Calu3 (cell line): ENCODE measurements at regions not wholly inside any gene's neighbourhood (a gene's known extent, or its start where the extent isn't known, plus 50 kb on each side); places are given as distances from the start of the nearest gene placed in this dataset.

Experiments
- BruUV-seq: library from RNA; stranded (reverse); fragments of 400-500 nt; replicated peaks from 2 replicates; lab custom pipeline; 2021; lab: Mats Ljungman, UMichigan
- CTCF ChIA-PET: fragments of 300-600 bp; sonication (Branson Sonifier 250); formaldehyde crosslinking; loops from one replicate; lab custom pipeline; 2022; ENCODE audit warnings: antibody characterized with exemption; lab: Charles Lee
- DNase-seq: peaks from one replicate; pipeline ENCODE4 v3.0.0; 2022
- H3K27ac Mint-ChIP-seq: one replicate; pipeline ENCODE4 v1.8.0; 2022; ENCODE audit warnings: mixed read lengths; ENCODE audit not compliant: unreplicated experiment
- H3K27me3 Mint-ChIP-seq: one replicate; pipeline ENCODE4 v1.8.0; 2022; ENCODE audit warnings: mixed read lengths; ENCODE audit not compliant: unreplicated experiment
- H3K36me3 Mint-ChIP-seq: one replicate; pipeline ENCODE4 v1.8.0; 2022; ENCODE audit warnings: mild to moderate bottlenecking, moderate library complexity, mixed read lengths; ENCODE audit not compliant: insufficient read depth, unreplicated experiment
- H3K4me1 Mint-ChIP-seq: one replicate; pipeline ENCODE4 v1.8.0; 2022; ENCODE audit warnings: mild to moderate bottlenecking, low read depth, mixed read lengths; ENCODE audit not compliant: unreplicated experiment
- H3K4me3 Mint-ChIP-seq: one replicate; pipeline ENCODE4 v1.8.0; 2022; ENCODE audit warnings: mild to moderate bottlenecking, low read depth, moderate library complexity, mixed read lengths; ENCODE audit not compliant: unreplicated experiment
- H3K9me3 Mint-ChIP-seq: one replicate; pipeline ENCODE4 v1.8.0; 2022; ENCODE audit warnings: low read depth, mixed read lengths; ENCODE audit not compliant: unreplicated experiment
- intact Hi-C: fragments of 100-400 bp; cut with micrococcal nuclease; formaldehyde crosslinking; loops from one replicate; pipeline ENCODE4 v1.10.0; 2022; ENCODE audit not compliant: unreplicated experiment
- TF ChIP-seq, protein P1 (sequence below): fragments of 200-600 bp; IDR thresholded peaks from one replicate; pipeline ENCODE4 v1.8.0; 2022; ENCODE audit warnings: antibody characterized with exemption; ENCODE audit not compliant: unreplicated experiment

DNA sequence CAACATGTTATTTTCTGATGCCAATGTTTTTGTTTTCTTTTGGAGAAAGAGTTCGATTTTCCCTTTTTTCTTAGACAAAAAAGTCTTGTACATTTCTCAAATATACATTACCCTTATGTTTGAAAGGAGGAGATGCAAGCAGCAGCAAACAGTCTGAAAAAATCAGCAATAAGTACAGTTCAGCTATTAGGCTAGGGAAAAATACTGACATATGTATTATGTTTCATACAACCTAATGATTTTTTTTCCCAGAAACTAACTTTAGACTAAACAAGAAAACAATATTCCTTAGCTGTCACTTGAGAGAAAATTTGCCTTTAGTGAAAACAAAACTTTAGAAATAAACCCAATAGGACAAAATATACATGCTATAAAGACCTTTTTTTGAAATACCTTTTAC is 1223.5 kb downstream of the SLITRK1 start:
- BruUV-seq: no TSS peak
- CTCF ChIA-PET: no interaction called here
- Mint-ChIP-seq H3K9me3 (no peaks in the 10 kb centered on the region), H3K27ac (no peak overlapping the region), H3K27me3 (no peaks in the 10 kb centered on the region), H3K4me3 (no peak overlapping the region), H3K36me3 (no peaks in the 10 kb centered on the region), H3K4me1 (no peaks in the 10 kb centered on the region)
- DNase-seq: no peak
- intact Hi-C loops: no loop called here
- TF ChIP-seq, protein P1, sequence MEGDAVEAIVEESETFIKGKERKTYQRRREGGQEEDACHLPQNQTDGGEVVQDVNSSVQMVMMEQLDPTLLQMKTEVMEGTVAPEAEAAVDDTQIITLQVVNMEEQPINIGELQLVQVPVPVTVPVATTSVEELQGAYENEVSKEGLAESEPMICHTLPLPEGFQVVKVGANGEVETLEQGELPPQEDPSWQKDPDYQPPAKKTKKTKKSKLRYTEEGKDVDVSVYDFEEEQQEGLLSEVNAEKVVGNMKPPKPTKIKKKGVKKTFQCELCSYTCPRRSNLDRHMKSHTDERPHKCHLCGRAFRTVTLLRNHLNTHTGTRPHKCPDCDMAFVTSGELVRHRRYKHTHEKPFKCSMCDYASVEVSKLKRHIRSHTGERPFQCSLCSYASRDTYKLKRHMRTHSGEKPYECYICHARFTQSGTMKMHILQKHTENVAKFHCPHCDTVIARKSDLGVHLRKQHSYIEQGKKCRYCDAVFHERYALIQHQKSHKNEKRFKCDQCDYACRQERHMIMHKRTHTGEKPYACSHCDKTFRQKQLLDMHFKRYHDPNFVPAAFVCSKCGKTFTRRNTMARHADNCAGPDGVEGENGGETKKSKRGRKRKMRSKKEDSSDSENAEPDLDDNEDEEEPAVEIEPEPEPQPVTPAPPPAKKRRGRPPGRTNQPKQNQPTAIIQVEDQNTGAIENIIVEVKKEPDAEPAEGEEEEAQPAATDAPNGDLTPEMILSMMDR: no peak

DNA sequence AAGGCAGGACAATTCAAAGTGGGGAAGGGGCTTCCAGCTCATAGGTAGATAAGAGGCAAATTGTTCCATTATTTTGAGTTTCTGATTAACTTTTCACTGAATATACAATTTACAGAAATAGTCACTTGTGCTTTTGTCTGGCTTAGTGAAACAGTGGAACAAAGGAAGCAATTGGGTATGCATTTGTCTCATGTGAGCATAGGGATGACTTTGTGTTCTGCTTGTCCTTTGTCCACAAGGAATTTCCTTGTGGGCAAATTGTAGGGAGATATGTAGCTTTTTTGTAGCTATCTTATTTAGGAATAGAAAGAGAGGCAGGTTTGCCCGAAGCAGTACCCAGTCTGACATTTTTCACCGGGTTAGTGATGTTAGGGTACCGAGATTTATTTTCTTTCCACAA is 1224.8 kb downstream of the SLITRK1 start:
- H3K9me3 Mint-ChIP-seq: no peaks in the 10 kb centered on the region
- BruUV-seq: no TSS peak
- intact Hi-C loops: no loop called here
- CTCF ChIA-PET: no interaction called here
- TF ChIP-seq, protein P1: no peak
- H3K27me3 Mint-ChIP-seq: no peaks in the 10 kb centered on the region
- no peaks in the 10 kb centered on the region for H3K4me1 Mint-ChIP-seq
- H3K4me3 Mint-ChIP-seq: no peak overlapping the region
- no peak overlapping the region for H3K27ac Mint-ChIP-seq
- DNase-seq: no peak
- no peaks in the 10 kb centered on the region for H3K36me3 Mint-ChIP-seq

DNA sequence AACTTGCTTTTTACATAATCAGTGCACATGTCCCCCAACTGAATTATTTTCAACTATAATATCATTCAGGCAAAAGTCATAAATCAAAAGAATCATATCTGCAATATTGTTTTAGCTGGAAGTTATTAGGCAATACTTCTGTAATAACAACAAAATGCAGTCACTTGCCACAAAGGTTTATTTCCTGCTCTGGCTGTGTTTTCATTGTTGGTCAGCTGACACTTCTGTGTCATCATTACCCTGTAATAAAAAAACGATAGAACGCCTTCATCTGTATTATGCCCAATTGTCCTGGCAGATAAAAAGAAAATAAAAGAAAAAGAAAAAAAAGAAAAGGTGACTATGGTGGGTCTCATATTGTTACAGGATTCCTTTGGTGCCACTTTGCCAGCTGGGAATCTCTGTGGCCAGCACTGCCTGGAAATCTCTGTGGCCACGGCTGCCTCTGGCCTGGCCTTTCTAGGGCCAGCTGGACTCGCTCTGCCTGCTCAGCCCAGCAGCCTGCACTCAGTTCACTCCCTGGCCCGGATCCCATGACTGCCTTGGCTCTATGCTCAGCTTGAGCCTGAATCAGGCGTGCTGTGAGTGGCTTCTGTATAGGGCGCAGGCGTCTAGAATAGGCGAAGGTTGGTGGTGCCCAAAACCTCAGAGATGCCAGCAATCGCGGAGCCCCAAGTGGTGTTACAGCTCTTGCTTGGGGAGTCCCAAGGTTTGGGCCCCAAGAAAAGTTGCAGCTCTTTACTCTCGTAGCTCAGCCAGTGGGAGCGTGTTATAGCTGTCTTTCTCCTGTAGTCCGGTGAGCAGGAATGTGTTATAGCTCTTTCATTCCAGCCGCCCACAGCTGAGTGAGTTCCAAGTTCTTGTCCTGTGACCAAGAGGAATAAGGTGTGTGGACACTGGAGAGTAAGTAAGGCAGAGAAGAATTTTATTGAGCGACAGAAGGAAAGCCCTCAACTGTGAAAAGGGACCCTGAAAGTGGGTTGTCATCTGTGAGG is 1227.1 kb downstream of the SLITRK1 start:
- intact Hi-C loops: no loop called here
- no peaks in the 10 kb centered on the region for H3K36me3 Mint-ChIP-seq
- TF ChIP-seq, protein P1: no peak
- no peak for DNase-seq
- CTCF ChIA-PET: no interaction called here
- H3K27ac Mint-ChIP-seq: no peak overlapping the region
- no peaks in the 10 kb centered on the region for H3K9me3 Mint-ChIP-seq
- H3K4me3 Mint-ChIP-seq: no peak overlapping the region
- H3K4me1 Mint-ChIP-seq: no peaks in the 10 kb centered on the region
- H3K27me3 Mint-ChIP-seq: no peaks in the 10 kb centered on the region
- no TSS peak for BruUV-seq

DNA sequence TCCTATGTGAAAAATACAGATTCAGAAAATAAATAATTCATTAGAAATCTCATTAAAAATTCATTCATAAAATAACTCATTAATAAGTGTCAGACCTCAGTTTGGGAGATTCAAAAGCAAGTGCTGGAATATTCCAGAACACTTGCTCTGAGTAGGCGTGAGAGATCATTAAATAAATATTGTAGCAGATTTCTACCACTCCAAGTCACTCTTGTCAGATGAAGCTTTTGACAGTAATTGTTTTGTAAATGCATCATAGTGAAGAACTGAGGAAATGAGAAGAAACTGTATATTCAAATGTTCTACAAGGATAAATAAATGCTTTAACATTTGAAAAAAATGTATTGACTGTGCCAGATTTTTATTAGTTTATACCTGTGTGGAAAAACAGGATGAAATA is 1228.1 kb downstream of the SLITRK1 start:
- no TSS peak for BruUV-seq
- CTCF ChIA-PET: no interaction called here
- H3K4me1 Mint-ChIP-seq: no peaks in the 10 kb centered on the region

More for the DNA sequence above, 1228.1 kb downstream of the SLITRK1 start:
- no peak for DNase-seq
- Mint-ChIP-seq H3K27me3 (no peaks in the 10 kb centered on the region), H3K9me3 (no peaks in the 10 kb centered on the region), H3K36me3 (no peaks in the 10 kb centered on the region), H3K27ac (no peak overlapping the region), H3K4me3 (no peak overlapping the region)
- TF ChIP-seq, protein P1: no peak
- intact Hi-C loops: no loop called here
